GM18870 (cell line): ENCODE measurements at regions not wholly inside any gene's neighbourhood (a gene's known extent, or its start where the extent isn't known, plus 50 kb on each side); places are given as distances from the start of the nearest gene placed in this dataset.

Experiments
- ATAC-seq: cut with Tn5 transposase; IDR thresholded peaks from one replicate; pipeline ENCODE4 v1.9.1; 2021; ENCODE audit warnings: moderate library complexity; ENCODE audit not compliant: unreplicated experiment

DNA sequence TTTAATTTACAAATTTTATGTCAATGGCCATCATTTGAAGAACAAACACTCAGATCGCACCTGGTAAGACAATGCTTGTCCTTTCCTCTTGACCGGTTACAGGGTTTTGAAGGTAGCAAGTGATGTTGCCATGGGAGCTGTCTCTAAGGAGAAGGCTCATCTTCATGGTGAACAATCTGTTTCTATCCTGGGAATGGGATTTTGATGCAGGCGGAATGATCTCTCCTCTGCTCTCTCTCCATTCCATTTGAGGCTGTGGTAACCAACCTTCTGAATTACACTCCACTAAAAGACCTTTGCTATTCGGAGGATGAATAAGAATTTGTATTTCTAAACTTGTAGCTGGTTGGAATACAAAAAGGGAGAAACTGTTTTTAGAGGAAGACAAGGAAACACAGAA is 57.9 kb upstream of the SLC5A9 start:
- ATAC-seq: no peak

DNA sequence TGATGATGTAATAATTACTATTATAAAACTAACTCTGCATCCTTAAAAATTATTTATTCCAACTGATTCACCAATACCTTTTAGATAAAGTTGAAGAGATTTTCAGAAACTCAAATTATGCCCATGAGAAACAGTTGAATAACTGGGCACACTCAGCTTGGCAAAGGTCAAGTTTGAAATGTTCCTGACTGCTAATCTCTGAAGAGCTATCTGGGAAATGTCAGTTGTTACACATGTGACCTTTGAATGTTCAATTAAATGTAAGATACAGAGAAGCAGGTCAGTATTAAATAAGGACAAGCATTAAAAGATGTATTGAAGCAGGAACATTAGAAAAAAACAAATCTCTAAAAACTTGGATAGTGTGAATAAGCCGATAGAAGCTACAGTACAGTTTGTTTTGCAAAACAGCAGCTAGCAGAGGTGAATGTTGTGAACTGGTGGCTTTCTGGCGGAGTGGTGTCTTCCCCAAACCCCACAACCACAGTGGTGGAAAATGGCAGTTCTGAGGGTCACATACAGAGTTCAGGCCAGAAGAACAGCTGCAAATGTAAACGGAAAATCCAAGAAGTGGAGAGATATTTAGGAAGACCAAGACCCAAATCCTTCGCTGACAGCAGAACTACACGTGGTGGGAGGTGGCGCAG is 61.9 kb upstream of the SLC5A9 start:
- no peak for ATAC-seq

DNA sequence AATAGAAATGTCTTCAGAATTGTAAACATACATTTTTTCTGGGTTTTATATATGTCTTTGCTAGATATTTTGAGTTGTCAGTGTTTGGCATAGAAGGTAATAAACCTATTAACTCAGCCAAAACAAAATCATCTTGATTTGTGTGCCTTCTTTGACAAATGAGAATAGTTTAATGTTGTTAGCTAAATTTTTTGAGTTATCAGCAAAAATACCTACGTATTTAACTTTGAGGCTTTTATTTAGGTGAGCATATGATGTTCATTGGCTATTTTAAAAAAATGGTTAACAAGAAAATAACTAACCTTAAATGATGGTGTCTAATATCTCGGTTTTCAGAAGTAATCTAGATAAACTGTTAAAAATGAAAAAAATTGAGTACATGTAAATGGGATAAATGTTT is 83.2 kb upstream of the SLC5A9 start:
- no peak for ATAC-seq

DNA sequence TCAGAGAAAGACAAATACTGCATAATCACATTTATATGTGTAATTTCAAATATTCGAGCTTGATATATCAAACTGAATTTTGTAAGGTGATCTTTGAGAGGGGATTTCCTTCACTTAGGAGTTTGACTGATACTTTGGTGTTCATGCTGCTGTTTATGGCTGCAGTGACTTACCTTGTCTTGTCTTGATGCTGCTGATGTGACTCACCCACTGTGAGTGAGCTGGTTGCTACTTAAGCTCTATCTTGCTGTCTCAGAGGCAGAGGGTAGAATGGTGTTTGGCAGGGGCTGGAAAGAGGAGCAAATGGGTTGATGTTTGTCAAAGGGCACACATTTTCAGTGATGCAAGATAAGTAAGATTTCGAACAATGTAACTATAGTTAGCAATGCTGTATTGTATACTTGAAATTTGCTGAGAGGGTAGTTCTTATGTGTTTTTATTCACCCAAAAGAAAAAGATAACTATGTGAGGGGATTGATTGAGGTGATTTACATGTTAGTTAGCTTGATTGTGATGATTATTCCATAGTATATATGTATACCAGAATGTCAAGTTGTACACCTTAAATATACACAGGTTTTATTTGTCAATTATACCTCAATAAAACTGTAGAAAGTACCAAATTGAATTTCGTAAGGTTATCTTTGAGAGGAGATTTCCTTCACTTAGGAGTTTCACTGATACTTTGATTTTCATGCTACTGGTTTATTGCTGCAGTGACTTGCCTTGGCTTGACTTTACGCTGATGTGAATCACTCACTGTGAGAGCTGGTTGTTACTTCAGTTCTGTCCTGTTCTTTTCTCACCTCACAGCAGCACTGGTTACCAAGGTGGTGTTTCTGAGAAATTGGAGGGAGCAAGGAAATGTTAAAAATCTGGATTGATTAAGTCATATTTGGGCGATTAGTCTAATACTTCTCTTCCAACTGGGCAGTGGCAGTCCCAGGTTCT is 94.5 kb upstream of the SLC5A9 start:
- no peak for ATAC-seq

DNA sequence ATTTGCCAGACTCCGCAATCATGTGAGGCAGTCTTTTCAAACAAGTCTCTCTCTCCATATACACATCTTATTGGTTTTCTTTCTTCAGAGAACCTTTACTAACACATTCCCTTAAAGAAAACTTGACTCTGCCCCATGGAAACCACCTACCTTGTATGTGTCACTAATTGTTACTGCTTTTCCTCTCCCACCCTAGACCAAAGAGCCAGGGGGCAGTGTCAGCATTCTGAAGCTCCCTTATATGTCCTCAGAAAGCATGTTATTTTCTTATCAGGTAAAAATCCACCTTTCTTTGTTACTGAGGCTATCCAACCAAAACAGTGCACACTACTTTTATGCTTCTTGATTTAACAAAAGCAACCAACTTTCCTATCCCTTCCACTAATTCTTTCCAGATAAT is 98.9 kb upstream of the SLC5A9 start:
- ATAC-seq: no peak

DNA sequence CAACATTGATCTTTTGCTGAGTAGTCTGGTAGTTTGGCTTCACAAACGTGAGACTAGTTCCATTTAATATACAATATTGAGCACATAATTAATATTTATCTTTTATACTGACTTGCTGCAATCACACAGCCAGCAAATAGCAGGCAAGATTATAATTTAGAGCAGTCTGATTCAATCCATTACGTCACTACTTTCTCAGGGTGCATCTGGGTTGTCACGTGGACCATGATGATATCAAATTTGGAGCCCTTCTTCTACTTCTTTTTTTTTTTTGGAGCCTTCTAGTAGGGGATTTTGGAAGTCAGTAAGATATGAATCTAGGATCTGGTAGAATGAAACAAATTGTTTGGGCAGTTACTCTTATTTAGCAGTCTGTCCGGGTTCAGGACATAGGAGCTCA is 100.6 kb upstream of the SLC5A9 start:
- no peak for ATAC-seq

DNA sequence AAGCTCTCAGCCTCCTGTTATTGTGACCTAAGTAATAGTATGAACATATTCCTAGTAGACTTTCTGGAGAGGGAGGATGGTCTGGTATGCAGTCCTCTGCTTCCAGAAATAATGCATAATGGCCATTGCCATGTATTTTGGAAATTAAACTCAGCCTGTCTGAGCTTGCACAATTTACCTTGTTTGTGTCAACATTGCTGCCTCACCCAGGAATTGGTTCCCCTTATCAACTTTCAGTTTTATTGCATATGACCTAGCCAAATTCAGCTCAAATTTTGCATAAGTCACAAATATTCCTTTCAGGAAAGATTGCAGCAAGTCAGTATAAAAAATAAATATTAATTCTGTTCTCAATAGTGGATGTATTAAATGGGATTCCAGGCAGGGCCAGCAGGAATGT is 101.9 kb upstream of the SLC5A9 start:
- no peak for ATAC-seq

DNA sequence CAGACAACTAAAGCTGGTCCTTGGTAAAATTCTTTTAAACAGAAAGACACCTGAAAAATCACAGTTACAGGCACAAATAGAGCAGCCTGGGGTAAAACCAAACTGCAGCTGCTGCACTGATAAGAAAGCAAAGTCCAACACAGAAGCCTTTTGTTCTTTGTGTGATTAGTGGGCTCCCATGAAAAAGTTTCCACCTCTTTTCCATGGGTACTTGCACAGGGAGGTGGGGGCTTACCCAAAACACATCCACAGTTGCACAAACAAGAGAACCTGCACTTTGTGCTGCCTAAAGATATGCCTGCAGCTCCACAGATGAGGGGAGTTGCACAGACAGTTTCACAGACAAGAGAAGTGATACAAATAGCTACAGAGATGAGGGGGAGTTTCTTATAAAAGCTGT is 106.7 kb upstream of the SLC5A9 start:
- no peak for ATAC-seq

DNA sequence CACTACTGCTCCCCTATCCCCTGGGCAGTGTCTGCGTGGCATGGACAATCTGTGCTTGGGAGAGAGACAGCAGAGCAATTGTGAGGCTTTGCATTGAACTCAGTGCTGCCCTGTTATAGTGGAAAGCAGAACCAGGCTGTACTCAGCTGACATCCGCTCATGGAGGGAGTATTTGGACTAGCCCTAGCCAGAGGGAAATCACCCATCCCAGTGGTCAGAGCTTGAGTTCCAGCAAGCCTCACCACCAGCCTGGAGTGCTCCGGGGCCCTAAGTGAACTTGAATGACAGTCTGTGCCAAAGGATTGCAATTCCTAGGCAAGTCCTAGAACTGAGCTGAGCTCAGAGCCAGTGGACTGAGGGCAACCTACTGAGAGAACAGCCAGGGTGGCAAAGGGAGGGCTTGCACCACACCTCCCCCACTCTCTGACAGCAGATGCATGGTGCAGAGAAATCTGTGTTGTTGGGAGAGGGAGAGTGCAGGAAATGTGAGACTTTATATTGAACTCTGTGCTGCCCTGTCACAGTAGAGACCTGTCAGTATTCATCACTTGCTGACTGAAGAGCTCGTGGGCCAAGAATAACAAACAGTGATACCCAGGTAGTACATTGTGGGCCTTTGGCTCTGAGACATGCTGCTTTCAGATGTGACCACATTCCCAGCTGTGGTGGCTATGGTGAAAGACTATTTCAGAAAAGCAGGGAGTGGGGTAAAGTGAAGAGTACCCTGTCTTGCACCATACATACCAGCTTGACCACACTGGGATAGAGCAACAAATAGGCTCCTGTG is 107.7 kb upstream of the SLC5A9 start:
- no peak for ATAC-seq

DNA sequence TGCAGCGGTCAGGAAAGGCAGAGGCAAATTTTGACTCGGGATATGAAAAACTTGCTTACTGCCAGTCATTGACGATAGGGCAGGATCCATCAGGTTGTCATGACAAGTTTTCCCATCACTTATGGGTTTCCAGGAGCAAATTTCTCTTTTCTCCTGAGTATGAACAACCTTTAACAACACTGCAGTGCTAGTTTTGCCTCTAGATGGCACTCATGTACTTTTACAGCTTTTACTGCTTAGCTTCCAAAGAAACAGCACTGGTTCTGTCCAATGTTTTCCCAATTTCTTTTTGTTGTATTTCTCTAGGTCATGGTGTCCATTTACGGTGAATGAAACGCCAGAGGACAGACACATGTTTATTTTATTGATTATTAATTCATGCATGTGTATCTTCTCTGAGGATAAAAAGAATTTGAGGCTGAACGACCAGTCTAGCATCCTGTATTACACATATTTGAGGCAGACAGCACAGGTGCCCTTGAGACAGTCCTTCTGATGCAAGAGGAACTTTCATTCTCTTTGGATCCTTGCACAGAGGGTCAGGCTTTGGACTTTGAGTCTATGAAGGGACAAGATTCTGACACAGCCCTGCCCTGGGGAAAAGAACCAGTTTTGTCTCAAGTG is 112.3 kb upstream of the TRABD2B start:
- ATAC-seq: no peak

DNA sequence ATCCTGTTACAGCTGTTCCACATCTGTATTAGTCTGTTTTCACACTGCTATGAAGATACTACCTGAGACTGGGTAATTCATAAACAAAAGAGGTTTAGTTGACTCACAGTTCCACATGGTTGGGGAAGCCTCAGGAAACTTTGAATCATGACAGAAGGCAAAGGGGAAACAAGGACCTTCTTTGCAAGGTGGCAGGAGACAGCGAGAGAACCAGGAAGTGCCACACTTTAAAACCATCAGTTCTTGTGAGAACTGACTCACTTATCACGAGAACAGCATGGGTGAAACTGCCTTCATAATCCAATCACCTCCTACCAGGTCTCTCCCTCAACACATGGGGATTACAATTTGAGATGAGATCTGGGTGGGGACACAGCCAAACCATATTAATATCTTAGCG is 110.3 kb upstream of the TRABD2B start:
- no peak for ATAC-seq

DNA sequence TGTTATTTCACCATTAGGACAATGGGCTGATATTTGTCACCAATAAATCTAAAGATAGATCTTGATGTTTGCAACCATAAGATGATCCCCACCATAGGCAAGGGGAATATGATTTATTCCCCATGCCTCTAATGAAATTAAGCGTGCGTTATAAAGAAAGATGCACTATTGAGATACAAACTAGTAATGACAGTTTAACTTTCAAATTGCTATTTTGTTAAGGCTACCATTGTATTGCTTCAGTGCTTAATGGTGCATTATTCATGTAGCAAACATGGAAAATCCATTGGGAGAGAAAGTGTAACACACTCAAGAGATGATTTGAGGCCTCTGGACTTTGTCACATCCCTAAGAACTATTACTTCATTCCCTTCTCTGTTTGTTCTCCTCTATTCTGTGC is 108.9 kb upstream of the TRABD2B start:
- ATAC-seq: no peak

DNA sequence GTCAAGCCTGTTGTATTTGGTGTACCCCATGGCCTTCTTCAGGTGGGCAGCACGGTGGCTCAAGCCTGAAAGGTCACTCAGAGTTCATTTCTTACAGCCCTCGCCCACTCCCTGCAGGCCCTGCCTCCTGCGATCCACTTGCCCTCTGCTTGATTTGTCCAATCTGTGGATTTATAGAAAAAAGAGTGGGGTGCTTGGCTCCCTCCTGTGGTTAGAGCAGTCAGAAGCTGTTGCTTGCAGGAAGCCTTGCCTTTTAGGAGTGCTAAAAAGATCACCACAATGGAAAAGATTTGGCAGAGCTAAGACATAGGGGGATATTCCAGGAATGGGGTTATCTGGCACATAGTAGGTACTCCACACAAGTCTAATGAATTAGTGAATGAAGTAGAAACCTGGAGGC is 108.0 kb upstream of the TRABD2B start:
- no peak for ATAC-seq

DNA sequence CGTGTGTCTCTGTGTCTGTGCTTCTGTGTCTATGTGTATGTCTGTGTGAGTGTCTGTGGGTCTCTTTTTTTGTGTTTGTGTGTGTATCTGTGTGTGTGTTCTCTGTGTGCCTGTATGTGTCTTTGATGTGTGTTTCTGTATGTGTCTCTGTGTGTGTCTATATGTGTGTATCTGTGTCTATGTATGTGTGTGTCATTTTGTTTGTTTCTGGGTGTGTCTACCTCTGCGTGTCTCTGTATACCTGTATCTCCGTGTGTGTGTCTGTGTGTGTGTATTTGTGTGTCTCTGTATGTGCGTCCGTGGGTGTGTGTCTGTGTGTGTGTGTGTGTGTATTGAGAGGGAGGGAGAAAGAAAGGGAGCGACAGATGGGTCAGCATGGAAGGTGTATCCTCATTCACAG is 106.3 kb upstream of the TRABD2B start:
- ATAC-seq: no peak

DNA sequence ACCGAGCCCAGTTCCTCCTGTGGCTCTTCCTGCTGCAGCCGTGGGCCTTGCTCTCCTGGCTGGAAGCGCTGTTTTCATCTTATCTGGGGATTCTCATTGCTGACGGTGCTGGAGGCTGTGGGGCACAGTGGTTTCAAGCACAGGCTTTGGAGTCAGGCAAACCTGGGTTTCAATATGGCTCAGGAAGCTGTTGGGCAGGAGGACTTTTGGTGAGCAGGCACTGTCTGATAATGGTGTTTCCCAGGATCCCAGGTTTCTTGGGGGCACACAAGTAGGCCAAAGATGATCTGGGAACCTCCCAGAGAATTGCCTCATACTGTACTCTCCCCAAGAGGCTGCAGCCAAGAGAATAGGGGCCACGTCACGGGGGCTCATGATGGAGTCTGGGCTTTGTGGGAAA is 105.6 kb upstream of the TRABD2B start:
- no peak for ATAC-seq

DNA sequence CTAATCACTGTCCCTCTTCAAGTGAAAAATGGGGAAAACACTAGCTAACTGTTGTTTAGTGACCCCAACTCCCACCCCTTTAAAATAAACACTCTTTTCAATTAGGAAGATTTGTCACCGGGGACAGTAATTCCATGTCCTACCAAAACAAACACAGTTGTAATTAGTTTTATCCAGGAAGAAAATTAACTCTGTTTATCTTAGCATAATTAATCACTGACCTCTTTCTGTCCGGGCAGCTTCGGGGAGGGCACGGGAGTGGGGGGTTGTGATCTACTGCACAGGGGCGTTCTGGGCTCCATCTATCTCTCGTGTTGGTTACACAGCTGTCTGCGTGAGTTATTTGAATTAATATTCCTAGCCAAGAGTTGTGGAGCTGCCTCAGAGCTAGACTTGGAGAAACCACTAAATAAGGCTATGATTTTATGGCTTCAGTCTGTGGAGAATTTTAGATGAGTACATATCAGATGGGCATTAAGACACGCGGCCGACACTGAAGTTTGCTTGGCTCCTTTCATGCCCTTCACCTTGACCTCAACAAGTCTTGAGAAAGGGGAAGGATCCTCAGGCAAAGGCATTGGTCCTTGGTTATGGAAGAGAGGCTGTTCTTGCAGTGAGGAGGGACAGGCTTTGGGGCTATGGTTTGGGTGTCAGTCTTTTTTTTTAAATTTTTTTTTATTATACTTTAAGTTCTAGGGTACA is 102.0 kb upstream of the TRABD2B start:
- no peak for ATAC-seq

DNA sequence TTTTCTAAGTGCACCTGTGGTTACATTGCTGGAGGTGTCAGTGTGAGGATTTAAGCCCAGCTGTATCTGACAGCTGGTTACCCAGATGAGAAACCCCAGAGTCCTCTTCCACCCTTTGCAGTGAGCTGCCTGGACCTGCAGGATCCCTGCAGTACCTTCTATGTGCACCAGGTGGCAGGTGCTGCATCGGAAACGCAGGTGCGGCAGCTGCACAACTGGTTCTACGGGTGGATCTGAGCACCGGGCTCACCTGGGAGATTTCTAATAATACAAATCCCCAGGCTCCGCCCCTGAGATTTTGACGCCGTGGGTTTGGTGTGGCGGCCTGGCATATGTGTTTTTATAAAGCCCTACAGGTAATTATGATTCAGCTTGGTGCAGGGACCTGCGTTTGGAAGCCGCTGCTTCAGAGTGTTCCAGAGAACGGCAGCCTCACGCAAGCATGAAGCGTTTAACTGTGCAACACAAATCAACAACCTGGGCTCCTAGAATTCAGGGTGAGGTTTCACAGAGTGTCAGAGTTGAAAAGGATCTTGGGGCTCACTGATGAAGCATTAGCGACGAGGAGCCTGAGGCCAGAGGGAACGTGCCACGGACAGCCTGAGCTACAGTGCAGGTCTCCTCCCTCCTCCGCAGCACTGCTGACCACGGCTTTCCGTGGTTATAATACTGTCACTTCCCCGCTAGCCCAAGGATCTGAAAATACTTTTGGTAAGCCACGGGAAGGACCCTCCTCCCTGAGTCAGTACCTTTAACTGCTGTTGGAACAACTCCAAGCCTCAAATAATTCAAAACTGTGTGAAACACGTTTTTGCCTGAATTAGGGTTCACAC is 96.7 kb upstream of the TRABD2B start:
- peak; percentile 72 for ATAC-seq

DNA sequence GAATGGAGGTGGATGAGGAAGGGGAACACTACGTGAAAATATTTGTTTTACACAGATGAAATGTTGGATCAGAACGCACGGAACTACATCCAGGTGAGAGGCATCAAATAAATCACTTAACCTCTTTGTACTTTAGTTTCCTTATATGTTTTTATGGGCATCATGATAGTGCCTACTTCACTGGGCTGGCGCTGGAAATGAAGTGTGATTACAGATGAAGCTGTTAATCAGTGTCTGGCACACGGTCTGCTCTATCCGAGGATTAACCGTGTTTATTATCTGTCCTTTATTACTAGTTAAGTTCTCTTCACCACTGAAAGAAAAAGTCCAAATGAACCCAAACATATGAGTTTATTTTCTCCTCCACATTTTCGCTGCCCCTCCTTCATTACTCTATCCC is 96.0 kb upstream of the TRABD2B start:
- ATAC-seq: no peak

DNA sequence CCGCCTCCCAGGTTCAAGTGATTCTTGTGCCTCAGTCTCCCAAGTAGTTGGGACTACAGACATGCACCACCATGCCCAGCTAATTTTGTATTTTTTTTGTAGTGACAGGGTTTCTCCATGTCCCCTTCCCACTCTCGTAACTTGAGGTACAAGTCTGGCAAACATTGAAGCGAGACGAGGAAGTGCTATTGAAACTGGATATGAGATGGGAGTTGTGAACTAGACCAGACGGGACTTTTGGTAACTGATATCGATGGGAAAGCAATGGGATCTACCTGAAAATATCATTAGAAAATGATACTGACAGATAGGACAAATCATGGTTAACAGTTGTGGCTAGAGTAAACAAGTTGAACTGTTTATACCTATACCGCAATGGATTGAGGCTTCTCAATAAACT is 95.2 kb upstream of the TRABD2B start:
- no peak for ATAC-seq
